HG03175 (cell line): ENCODE measurements at regions not wholly inside any gene's neighbourhood (a gene's known extent, or its start where the extent isn't known, plus 50 kb on each side); places are given as distances from the start of the nearest gene placed in this dataset.

Experiments
- ATAC-seq: cut with Tn5 transposase; IDR thresholded peaks from one replicate; pipeline ENCODE4 v1.9.1; 2021; ENCODE audit warnings: mild to moderate bottlenecking, moderate library complexity; ENCODE audit not compliant: unreplicated experiment

GRCh38 chr1:188240772-188241406, 1412.1 kb downstream of the PLA2G4A start:
- no peak for ATAC-seq

GRCh38 chr1:188241629-188242028, 1412.9 kb downstream of the PLA2G4A start:
- no peak for ATAC-seq

GRCh38 chr1:188243456-188243855, 1414.7 kb downstream of the PLA2G4A start:
- no peak for ATAC-seq

GRCh38 chr1:188244681-188245080, 1415.9 kb downstream of the PLA2G4A start:
- no peak for ATAC-seq

GRCh38 chr1:188247255-188247654, 1418.5 kb downstream of the PLA2G4A start:
- no peak for ATAC-seq

GRCh38 chr1:188249811-188250210, 1421.1 kb downstream of the PLA2G4A start:
- no peak for ATAC-seq

GRCh38 chr1:188251036-188251435, 1422.3 kb downstream of the PLA2G4A start:
- ATAC-seq, result no peak

- ATAC-seq, result no peak
Measured at GRCh38 chr1:188261849-188262248, 1433.1 kb downstream of the PLA2G4A start.

GRCh38 chr1:188269956-188270355, 1441.2 kb downstream of the PLA2G4A start:
- no peak for ATAC-seq

GRCh38 chr1:188270497-188270896, 1441.7 kb downstream of the PLA2G4A start:
- ATAC-seq, result no peak

GRCh38 chr1:188277771-188278170, 1449.0 kb downstream of the PLA2G4A start:
- no peak for ATAC-seq

GRCh38 chr1:188281921-188282320, 1453.2 kb downstream of the PLA2G4A start:
- no peak for ATAC-seq

- no peak for ATAC-seq
Measured at GRCh38 chr1:188295157-188295556, 1466.4 kb downstream of the PLA2G4A start.

GRCh38 chr1:188302746-188303145, 1474.0 kb downstream of the PLA2G4A start:
- no peak for ATAC-seq

GRCh38 chr1:188314557-188315137, 1485.9 kb downstream of the PLA2G4A start:
- no peak for ATAC-seq

GRCh38 chr1:188317894-188318293, 1489.1 kb downstream of the PLA2G4A start:
- ATAC-seq, result no peak

GRCh38 chr1:188325211-188325610, 1496.5 kb downstream of the PLA2G4A start:
- ATAC-seq, result no peak

- no peak for ATAC-seq
Measured at GRCh38 chr1:188343914-188344313, 1515.2 kb downstream of the PLA2G4A start.

- no peak for ATAC-seq
Measured at GRCh38 chr1:188350104-188350503, 1521.4 kb downstream of the PLA2G4A start.

GRCh38 chr1:188355082-188355481, 1526.3 kb downstream of the PLA2G4A start:
- no peak for ATAC-seq

- ATAC-seq, result no peak
Measured at GRCh38 chr1:188355847-188356246, 1527.1 kb downstream of the PLA2G4A start.

- ATAC-seq, result no peak
Measured at GRCh38 chr1:188359315-188359714, 1530.6 kb downstream of the PLA2G4A start.

GRCh38 chr1:188363943-188364342, 1535.2 kb downstream of the PLA2G4A start:
- ATAC-seq, result no peak
